ENCODE measurements at regions not wholly inside any gene's neighbourhood (a gene's known extent, or its start where the extent isn't known, plus 50 kb on each side); places are given as distances from the start of the nearest gene placed in this dataset.
A peak's percentile ranks its signal among the peaks of the same experiment; 100 is the strongest.

DNA sequence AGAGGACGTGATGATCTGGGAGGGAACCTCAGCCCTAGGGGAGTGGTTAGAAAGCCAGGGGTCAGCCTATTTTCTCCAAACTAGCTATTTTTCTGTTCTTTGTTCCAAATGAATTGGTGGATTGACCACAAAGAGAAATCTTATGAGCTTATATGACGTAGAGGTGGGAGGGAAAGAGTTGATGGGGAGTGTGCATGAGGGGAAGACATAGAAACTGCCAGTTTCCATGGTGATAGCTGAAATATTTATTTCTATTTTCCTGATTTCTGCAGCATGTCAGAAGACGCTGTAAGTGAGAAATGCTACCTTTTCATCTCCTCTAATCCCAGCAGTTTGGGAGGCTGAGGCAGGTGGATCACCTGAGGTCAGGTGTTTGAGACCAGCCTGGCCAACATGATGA is 51.4 kb upstream of the CISTR start:
- H3K27me3 ChIP-seq (ENCODE audit: control insufficient read depth, insufficient read depth, low read length) = peaks cover 9% of the 10 kb centered on the region
- H3K36me3 ChIP-seq (ENCODE audit: control insufficient read depth, insufficient read depth, low read length) = no peaks in the 10 kb centered on the region
- TF ChIP-seq, protein P1, sequence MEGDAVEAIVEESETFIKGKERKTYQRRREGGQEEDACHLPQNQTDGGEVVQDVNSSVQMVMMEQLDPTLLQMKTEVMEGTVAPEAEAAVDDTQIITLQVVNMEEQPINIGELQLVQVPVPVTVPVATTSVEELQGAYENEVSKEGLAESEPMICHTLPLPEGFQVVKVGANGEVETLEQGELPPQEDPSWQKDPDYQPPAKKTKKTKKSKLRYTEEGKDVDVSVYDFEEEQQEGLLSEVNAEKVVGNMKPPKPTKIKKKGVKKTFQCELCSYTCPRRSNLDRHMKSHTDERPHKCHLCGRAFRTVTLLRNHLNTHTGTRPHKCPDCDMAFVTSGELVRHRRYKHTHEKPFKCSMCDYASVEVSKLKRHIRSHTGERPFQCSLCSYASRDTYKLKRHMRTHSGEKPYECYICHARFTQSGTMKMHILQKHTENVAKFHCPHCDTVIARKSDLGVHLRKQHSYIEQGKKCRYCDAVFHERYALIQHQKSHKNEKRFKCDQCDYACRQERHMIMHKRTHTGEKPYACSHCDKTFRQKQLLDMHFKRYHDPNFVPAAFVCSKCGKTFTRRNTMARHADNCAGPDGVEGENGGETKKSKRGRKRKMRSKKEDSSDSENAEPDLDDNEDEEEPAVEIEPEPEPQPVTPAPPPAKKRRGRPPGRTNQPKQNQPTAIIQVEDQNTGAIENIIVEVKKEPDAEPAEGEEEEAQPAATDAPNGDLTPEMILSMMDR (IDR thresholded peaks at IDR 0.05; ENCODE audit: insufficient read depth, low read length, poor library complexity, severe bottlenecking) = no peak
- H3K4me3 ChIP-seq (ENCODE audit: low read depth, low read length) = no peak overlapping the region
- DNase-seq (ENCODE audit: low read depth) = no peak

DNA sequence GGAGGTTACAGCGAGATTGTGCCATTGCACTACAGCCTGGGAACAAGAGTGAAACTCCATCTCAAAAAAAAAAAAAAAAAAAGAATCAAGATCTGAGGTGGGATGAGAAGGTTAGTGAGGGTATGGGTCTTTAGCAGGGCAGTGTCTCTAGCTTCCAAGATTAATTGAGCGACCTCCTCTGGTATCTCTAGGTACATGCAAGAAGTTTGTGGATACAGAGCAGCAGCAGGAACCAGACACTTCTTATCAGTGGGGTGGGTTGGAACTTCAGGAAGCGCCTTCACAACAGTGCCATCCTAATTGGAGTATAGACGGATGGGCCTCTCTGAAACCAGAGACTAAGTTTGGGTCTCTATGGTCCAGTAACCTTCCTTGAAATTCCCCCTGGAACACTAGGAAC is 51.9 kb upstream of the CISTR start:
- Histone ChIP-seq H3K36me3 (ENCODE audit: control insufficient read depth, insufficient read depth, low read length) (no peaks in the 10 kb centered on the region), H3K4me3 (ENCODE audit: low read depth, low read length) (no peak overlapping the region), H3K27me3 (ENCODE audit: control insufficient read depth, insufficient read depth, low read length) (peaks cover 12% of the 10 kb centered on the region)
- TF ChIP-seq, protein P1 (IDR thresholded peaks at IDR 0.05; ENCODE audit: insufficient read depth, low read length, poor library complexity, severe bottlenecking) = no peak
- no peak for DNase-seq (ENCODE audit: low read depth)

DNA sequence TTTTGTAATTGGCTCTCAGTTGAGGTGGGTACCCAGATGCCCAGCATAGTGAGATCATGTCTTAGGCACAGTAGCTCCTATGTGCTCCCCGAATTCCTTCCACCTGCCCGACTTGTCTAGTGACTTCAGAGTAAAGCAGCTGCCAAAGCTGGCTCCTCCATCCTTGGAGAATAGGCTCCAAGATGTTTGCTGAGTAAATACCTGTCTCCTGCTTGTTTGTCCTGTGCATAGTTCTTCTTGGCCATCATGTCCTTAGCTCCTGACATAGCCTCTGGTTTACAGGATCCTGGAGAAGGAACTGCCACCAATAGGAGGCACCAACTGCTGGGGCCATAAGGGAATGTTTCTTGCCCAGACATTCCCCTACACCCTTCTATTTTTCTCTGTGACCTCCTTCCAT is 52.6 kb upstream of the CISTR start:
- peaks cover 12% of the 10 kb centered on the region for H3K27me3 ChIP-seq (ENCODE audit: control insufficient read depth, insufficient read depth, low read length)
- H3K36me3 ChIP-seq (ENCODE audit: control insufficient read depth, insufficient read depth, low read length) = no peaks in the 10 kb centered on the region
- TF ChIP-seq, protein P1 (IDR thresholded peaks at IDR 0.05; ENCODE audit: insufficient read depth, low read length, poor library complexity, severe bottlenecking) = no peak
- DNase-seq (ENCODE audit: low read depth) = no peak
- H3K4me3 ChIP-seq (ENCODE audit: low read depth, low read length) = no peak overlapping the region

DNA sequence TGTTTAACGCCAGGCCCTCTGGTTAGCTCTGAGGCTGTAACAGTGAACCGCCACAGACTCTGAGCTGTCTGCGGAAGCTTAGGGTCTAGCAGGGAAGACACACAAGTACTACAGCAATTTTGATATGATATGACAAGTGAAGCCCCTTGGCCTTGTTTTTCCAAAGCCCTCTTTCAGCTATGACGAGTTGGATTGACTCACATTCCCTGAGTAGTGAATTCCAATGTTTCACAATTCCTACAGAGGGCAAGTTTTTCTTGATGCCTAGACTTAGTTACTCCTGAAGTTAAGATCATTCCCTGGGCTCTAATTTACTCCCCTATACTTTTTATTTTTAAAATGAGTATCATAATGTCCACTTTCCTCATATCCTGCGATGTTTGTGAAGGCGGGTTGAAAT is 53.3 kb upstream of the CISTR start:
- peaks cover 10% of the 10 kb centered on the region for H3K27me3 ChIP-seq (ENCODE audit: control insufficient read depth, insufficient read depth, low read length)
- H3K36me3 ChIP-seq (ENCODE audit: control insufficient read depth, insufficient read depth, low read length) = no peaks in the 10 kb centered on the region
- no peak overlapping the region for H3K4me3 ChIP-seq (ENCODE audit: low read depth, low read length)
- DNase-seq (ENCODE audit: low read depth) = no peak
- TF ChIP-seq, protein P1 (IDR thresholded peaks at IDR 0.05; ENCODE audit: insufficient read depth, low read length, poor library complexity, severe bottlenecking) = no peak

GRCh38 chr12:53805791-53806190 is 54.0 kb upstream of the CISTR start:
- peak; percentile 21 for DNase-seq (ENCODE audit: low read depth)
- TF ChIP-seq, protein P1 (IDR thresholded peaks at IDR 0.05; ENCODE audit: insufficient read depth, low read length, poor library complexity, severe bottlenecking) = no peak
- H3K4me3 ChIP-seq (ENCODE audit: low read depth, low read length) = no peak overlapping the region
- no peaks in the 10 kb centered on the region for H3K36me3 ChIP-seq (ENCODE audit: control insufficient read depth, insufficient read depth, low read length)
- peaks cover 13% of the 10 kb centered on the region for H3K27me3 ChIP-seq (ENCODE audit: control insufficient read depth, insufficient read depth, low read length)

DNA sequence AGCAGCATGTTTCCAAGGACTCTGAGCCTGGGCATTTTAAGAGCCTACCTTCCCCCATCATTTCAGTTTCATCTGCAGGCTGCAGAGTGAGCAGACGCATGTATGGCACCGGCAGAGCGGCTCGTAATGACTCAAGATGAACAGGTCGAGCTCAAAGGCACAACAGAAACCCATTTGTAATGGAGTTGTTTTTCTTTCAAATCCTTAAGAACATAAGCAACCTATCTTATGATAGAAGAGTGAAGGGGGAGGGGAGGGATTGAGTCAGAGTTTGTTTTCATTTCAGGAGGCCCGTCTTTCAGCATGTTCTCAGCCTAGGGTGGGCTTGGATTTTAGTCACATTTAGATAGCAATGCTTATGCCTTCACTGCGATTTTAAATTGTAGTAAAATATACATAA is 54.9 kb upstream of the CISTR start:
- TF ChIP-seq, protein P1 (IDR thresholded peaks at IDR 0.05; ENCODE audit: insufficient read depth, low read length, poor library complexity, severe bottlenecking) = no peak
- H3K4me3 ChIP-seq (ENCODE audit: low read depth, low read length) = no peak overlapping the region
- DNase-seq (ENCODE audit: low read depth) = peak; percentile 12
- H3K27me3 ChIP-seq (ENCODE audit: control insufficient read depth, insufficient read depth, low read length) = peaks cover 18% of the 10 kb centered on the region
- no peaks in the 10 kb centered on the region for H3K36me3 ChIP-seq (ENCODE audit: control insufficient read depth, insufficient read depth, low read length)

Measured in kidney epithelial cell (primary cell).